ENCODE measurements at regions not wholly inside any gene's neighbourhood (a gene's known extent, or its start where the extent isn't known, plus 50 kb on each side); places are given as distances from the start of the nearest gene placed in this dataset.

DNA sequence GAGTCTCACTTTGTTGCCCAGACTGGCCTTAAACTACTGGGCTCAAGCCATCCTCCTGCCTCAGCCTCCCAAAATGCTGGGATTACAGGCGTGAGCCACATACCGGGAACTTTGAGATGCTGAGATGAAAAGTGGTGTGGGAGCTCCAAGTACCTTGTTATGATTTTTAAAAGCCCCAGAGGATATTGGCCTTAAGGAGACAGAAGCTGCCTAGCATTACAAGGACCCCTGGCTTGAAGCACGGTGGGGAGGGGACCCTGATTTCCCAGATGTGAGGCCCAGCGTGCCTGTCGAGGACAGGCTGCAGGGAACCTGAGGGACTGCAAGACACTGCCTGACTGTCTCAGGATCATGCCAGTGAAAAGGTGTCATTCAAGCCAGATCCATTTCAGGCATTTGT is 75.3 kb upstream of the TIAM2 start:
- TF ChIP-seq, protein P1, sequence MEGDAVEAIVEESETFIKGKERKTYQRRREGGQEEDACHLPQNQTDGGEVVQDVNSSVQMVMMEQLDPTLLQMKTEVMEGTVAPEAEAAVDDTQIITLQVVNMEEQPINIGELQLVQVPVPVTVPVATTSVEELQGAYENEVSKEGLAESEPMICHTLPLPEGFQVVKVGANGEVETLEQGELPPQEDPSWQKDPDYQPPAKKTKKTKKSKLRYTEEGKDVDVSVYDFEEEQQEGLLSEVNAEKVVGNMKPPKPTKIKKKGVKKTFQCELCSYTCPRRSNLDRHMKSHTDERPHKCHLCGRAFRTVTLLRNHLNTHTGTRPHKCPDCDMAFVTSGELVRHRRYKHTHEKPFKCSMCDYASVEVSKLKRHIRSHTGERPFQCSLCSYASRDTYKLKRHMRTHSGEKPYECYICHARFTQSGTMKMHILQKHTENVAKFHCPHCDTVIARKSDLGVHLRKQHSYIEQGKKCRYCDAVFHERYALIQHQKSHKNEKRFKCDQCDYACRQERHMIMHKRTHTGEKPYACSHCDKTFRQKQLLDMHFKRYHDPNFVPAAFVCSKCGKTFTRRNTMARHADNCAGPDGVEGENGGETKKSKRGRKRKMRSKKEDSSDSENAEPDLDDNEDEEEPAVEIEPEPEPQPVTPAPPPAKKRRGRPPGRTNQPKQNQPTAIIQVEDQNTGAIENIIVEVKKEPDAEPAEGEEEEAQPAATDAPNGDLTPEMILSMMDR (IDR thresholded peaks at IDR 0.05) = no peak
- TF ChIP-seq POLR2A (IDR thresholded peaks at IDR 0.05) (no peak), POLR2AphosphoS5 (IDR thresholded peaks at IDR 0.05) (no peak)

Data from breast epithelium (tissue), 3 donors.